H1 (cell line): ENCODE measurements at regions not wholly inside any gene's neighbourhood (a gene's known extent, or its start where the extent isn't known, plus 50 kb on each side); places are given as distances from the start of the nearest gene placed in this dataset.

Experiments used
- CTCF ChIA-PET: fragments of 300-600 bp; sonication (Branson Sonifier 250); formaldehyde crosslinking; loops from one replicate; lab custom pipeline; 2021; ENCODE audit not compliant: partially characterized antibody; lab: Charles Lee
- POLR2A ChIA-PET: fragments of 300-600 bp; sonication (Branson Sonifier 250); formaldehyde crosslinking; loops from one replicate; lab custom pipeline; 2021; ENCODE audit warnings: inconsistent platforms; ENCODE audit not compliant: partially characterized antibody; lab: Charles Lee
- DNase-seq, 2 experiments: peaks; one replicate each; pipeline versions ENCODE4 v3.0.0 to v3.0.0-alpha.2; 2010 to 2022; ENCODE audit warnings: low spot score in 2 of 2, low read depth in 1 of 2, mixed read lengths in 1 of 2
- FAIRE-seq: peaks from 2 replicates; lab custom pipeline; 2011; peaks lifted over from hg19 to GRCh38; lab: Jason Lieb, UNC
- H2AFZ ChIP-seq: 2 replicates; pipeline ENCODE4 v1.8.1; 2012; ENCODE audit warnings: low read length, inconsistent platforms
- H2AK5ac ChIP-seq: 2 replicates; pipeline ENCODE4 v1.6.1; 2013; ENCODE audit warnings: low read depth, low read length
- H2BK120ac ChIP-seq: replicated peaks from 2 replicates; pipeline ENCODE3; 2013; ENCODE audit warnings: low read depth, low read length, inconsistent platforms
- H2BK12ac ChIP-seq: 2 replicates; pipeline ENCODE4 v1.6.1; 2013; ENCODE audit warnings: low read depth, low read length
- H2BK15ac ChIP-seq: 2 replicates; pipeline ENCODE4 v1.6.1; 2013; ENCODE audit warnings: low read length
- H2BK20ac ChIP-seq: 2 replicates; pipeline ENCODE4 v1.6.1; 2013; ENCODE audit warnings: low read length
- H2BK5ac ChIP-seq: 2 replicates; pipeline ENCODE4 v1.6.1; 2013; ENCODE audit warnings: low read depth, low read length
- H3K14ac ChIP-seq: 2 replicates; pipeline ENCODE4 v1.6.1; 2013; ENCODE audit warnings: inconsistent platforms; ENCODE audit not compliant: insufficient read length
- H3K18ac ChIP-seq: 2 replicates; pipeline ENCODE4 v1.6.1; 2013; ENCODE audit warnings: low read length; ENCODE audit errors: extremely low read depth
- H3K23ac ChIP-seq: 2 replicates; pipeline ENCODE4 v1.6.1; 2013; ENCODE audit warnings: inconsistent platforms; ENCODE audit not compliant: insufficient read length
- H3K23me2 ChIP-seq: 2 replicates; pipeline ENCODE4 v1.6.1; 2013; ENCODE audit warnings: low read depth, low read length
- H3K27ac ChIP-seq: 2 replicates; pipeline ENCODE4 v1.6.1; 2011; ENCODE audit warnings: low read depth, low read length, inconsistent platforms
- H3K27me3 ChIP-seq, 4 experiments: replicated peaks in 1 of 4; 1 replicate in 1 of 4; 2 replicates in 3 of 4; pipeline versions ENCODE4 v1.6.1 to v1.8.1; 2011 to 2013; ENCODE audit warnings: low read length in 3 of 4, mild to moderate bottlenecking in 3 of 4, inconsistent platforms in 2 of 4, mixed read lengths in 2 of 4, moderate library complexity in 1 of 4; ENCODE audit not compliant: control insufficient read depth in 3 of 4, insufficient read depth in 3 of 4; ENCODE audit errors: extremely low read depth in 1 of 4
- H3K36me3 ChIP-seq, 4 experiments: 2 replicates each; pipeline versions ENCODE4 v1.6.1 to v1.8.1; 2011 to 2013; ENCODE audit warnings: mild to moderate bottlenecking in 4 of 4, low read length in 3 of 4, moderate library complexity in 2 of 4, control low read depth in 1 of 4, inconsistent platforms in 1 of 4; ENCODE audit not compliant: insufficient read depth in 4 of 4, control insufficient read depth in 2 of 4
- H3K4ac ChIP-seq: replicated peaks from 2 replicates; pipeline ENCODE3; 2013; ENCODE audit warnings: low read length, low read depth, mixed read lengths, inconsistent platforms; ENCODE audit not compliant: insufficient read length
- H3K4me1 ChIP-seq, 4 experiments: replicated peaks in 1 of 4; 1 replicate in 1 of 4; 2 replicates in 3 of 4; pipeline versions ENCODE4 v1.6.1 to v1.8.1; 2011 to 2013; ENCODE audit warnings: low read length in 3 of 4, inconsistent platforms in 2 of 4, mixed read lengths in 1 of 4; ENCODE audit not compliant: insufficient read depth in 4 of 4, control insufficient read depth in 3 of 4
- H3K4me2 ChIP-seq, 2 experiments: 2 replicates each; pipeline versions ENCODE4 v1.6.1 to v1.8.1; 2011 to 2013; ENCODE audit warnings: low read depth in 2 of 2, low read length in 2 of 2, control low read depth in 1 of 2, inconsistent platforms in 1 of 2, mild to moderate bottlenecking in 1 of 2; ENCODE audit not compliant: insufficient read depth in 1 of 2
- H3K4me3 ChIP-seq, 4 experiments: fragments of 200-600, 300-600 bp in 1 of 4; sonication (generic), shearing (Covaris generic), sonication (Bioruptor Twin) in 1 of 4; 2 replicates each; pipeline versions ENCODE4 v1.5.1 to v1.8.1; 2011 to 2016; ENCODE audit warnings: low read length in 4 of 4, low read depth in 3 of 4, control low read depth in 2 of 4, inconsistent platforms in 2 of 4, mild to moderate bottlenecking in 2 of 4, mixed read lengths in 1 of 4, moderate library complexity in 1 of 4; ENCODE audit not compliant: insufficient read depth in 2 of 4; ENCODE audit errors: extremely low read depth in 1 of 4
- H3K56ac ChIP-seq: replicated peaks from 2 replicates; pipeline ENCODE3; 2013; ENCODE audit warnings: low read depth, mild to moderate bottlenecking, mixed read lengths, low read length, inconsistent platforms; ENCODE audit not compliant: insufficient read length
- H3K79me1 ChIP-seq: 2 replicates; pipeline ENCODE4 v1.6.1; 2013; ENCODE audit warnings: low read depth, low read length, control low read depth
- H3K79me2 ChIP-seq, 2 experiments: 2 replicates each; pipeline versions ENCODE4 v1.6.1 to v1.8.1; 2012 to 2013; ENCODE audit warnings: low read length in 2 of 2, mild to moderate bottlenecking in 2 of 2, inconsistent platforms in 1 of 2; ENCODE audit not compliant: insufficient read depth in 2 of 2, control insufficient read depth in 1 of 2
- H3K9ac ChIP-seq, 4 experiments: replicated peaks in 1 of 4; 1 replicate in 1 of 4; 2 replicates in 3 of 4; pipeline versions ENCODE4 v1.6.1 to v1.8.1; 2011 to 2013; ENCODE audit warnings: low read depth in 3 of 4, low read length in 3 of 4, control low read depth in 2 of 4, mild to moderate bottlenecking in 2 of 4, moderate library complexity in 2 of 4, inconsistent platforms in 1 of 4; ENCODE audit errors: extremely low read depth in 1 of 4
- H3K9me3 ChIP-seq, 2 experiments: 2 replicates each; pipeline versions ENCODE4 v1.6.1 to v1.8.1; 2012 to 2013; ENCODE audit warnings: mild to moderate bottlenecking in 2 of 2, moderate library complexity in 2 of 2, control low read depth in 1 of 2, inconsistent platforms in 1 of 2, low read depth in 1 of 2, low read length in 1 of 2, mixed read lengths in 1 of 2; ENCODE audit not compliant: insufficient read depth in 2 of 2
- H4K20me1 ChIP-seq, 2 experiments: replicated peaks in 1 of 2; 2 replicates each; pipeline versions ENCODE3 to v1.8.1; 2011 to 2013; ENCODE audit warnings: inconsistent platforms in 2 of 2, low read length in 2 of 2, mild to moderate bottlenecking in 1 of 2; ENCODE audit not compliant: insufficient read depth in 2 of 2, control insufficient read depth in 1 of 2
- H4K5ac ChIP-seq: 2 replicates; pipeline ENCODE4 v1.6.1; 2013; ENCODE audit warnings: low read length, low read depth, mixed read lengths, inconsistent platforms; ENCODE audit not compliant: insufficient read length
- H4K8ac ChIP-seq: 2 replicates; pipeline ENCODE4 v1.8.0; 2013; ENCODE audit warnings: mild to moderate bottlenecking, moderate library complexity, low read length, inconsistent platforms; ENCODE audit not compliant: insufficient read depth; ENCODE audit errors: extremely low read depth
- H4K91ac ChIP-seq: replicated peaks from 2 replicates; pipeline ENCODE3; 2013; ENCODE audit warnings: low read length, mixed read lengths, inconsistent platforms; ENCODE audit not compliant: insufficient read length
- ASH2L ChIP-seq: fragments of 200-600, 300-600 bp; sonication (generic); IDR thresholded peaks from one replicate; pipeline ENCODE4 v1.7.1; 2017; ENCODE audit warnings: low read length
- CBX5 ChIP-seq: fragments of 300-800, 300-1000 bp; sonication (generic); IDR thresholded peaks from 2 replicates; pipeline ENCODE4 v1.7.1; 2016; ENCODE audit warnings: antibody characterized with exemption, low read length, low read depth
- CBX8 ChIP-seq: fragments of 300-800, 300-1000 bp; sonication (generic); IDR thresholded peaks from 2 replicates; pipeline ENCODE4 v1.7.1; 2016; ENCODE audit warnings: low read depth, low read length, borderline replicate concordance
- CTBP2 ChIP-seq: IDR thresholded peaks from 2 replicates; pipeline ENCODE4 v1.7.0; 2011; ENCODE audit warnings: borderline replicate concordance, mild to moderate bottlenecking, moderate library complexity, mixed read lengths, low read length; ENCODE audit not compliant: insufficient read depth, insufficient read length
- FOSL1 ChIP-seq: IDR thresholded peaks from 2 replicates; pipeline ENCODE4 v1.6.1; 2011; ENCODE audit warnings: mild to moderate bottlenecking, low read depth, low read length, moderate library complexity; ENCODE audit not compliant: insufficient read depth
- HDAC2 ChIP-seq, 2 experiments: fragments of 300-600 bp in 1 of 2; sonication (generic) in 1 of 2; IDR thresholded peaks; 2 replicates each; pipeline ENCODE4 v1.6.1; 2011 to 2012; ENCODE audit warnings: low read depth in 2 of 2, low read length in 2 of 2, mild to moderate bottlenecking in 2 of 2, moderate library complexity in 2 of 2, borderline replicate concordance in 1 of 2, inconsistent platforms in 1 of 2
- KDM5A ChIP-seq: fragments of 200-600 bp; IDR thresholded peaks from 2 replicates; pipeline ENCODE4 v1.7.1; 2012; ENCODE audit warnings: mild to moderate bottlenecking, low read length, inconsistent platforms, mixed read lengths
- MAFK ChIP-seq: IDR thresholded peaks from 2 replicates; pipeline ENCODE4 v1.6.1; 2012; ENCODE audit warnings: low read depth, mild to moderate bottlenecking, improper control_type of control experiment, low read length
- MAX ChIP-seq: IDR thresholded peaks from 2 replicates; pipeline ENCODE4 v1.6.1; 2012; ENCODE audit warnings: inconsistent platforms
- PHF8 ChIP-seq: fragments of 200-600 bp; sonication (generic); conservative IDR thresholded peaks from 2 replicates; pipeline ENCODE4 v1.7.1; 2012; ENCODE audit warnings: low read depth, mild to moderate bottlenecking, inconsistent platforms, low read length, moderate library complexity
- POLR2AphosphoS5 ChIP-seq: IDR thresholded peaks from 2 replicates; pipeline ENCODE4 v1.6.1; 2011; ENCODE audit warnings: low read depth, low read length
- POU5F1 ChIP-seq: IDR thresholded peaks from 2 replicates; pipeline ENCODE4 v1.6.1; 2011; ENCODE audit warnings: low read depth, mild to moderate bottlenecking, low read length, moderate library complexity
- RNF2 ChIP-seq: fragments of 200-900, 300-1000 bp; sonication (generic); IDR thresholded peaks from 2 replicates; pipeline ENCODE4 v1.7.1; 2016; ENCODE audit warnings: borderline replicate concordance, low read depth, mild to moderate bottlenecking, antibody characterized with exemption, low read length; ENCODE audit not compliant: poor library complexity, severe bottlenecking; ENCODE audit errors: missing control alignments
- SP4 ChIP-seq: IDR thresholded peaks from 2 replicates; pipeline ENCODE4 v1.6.1; 2012; ENCODE audit warnings: low read length, inconsistent platforms
- SRF ChIP-seq: IDR thresholded peaks from 2 replicates; pipeline ENCODE4 v1.6.1; 2011; ENCODE audit warnings: mild to moderate bottlenecking, low read depth, low read length, moderate library complexity
- ZNF274 ChIP-seq: IDR thresholded peaks from 2 replicates; pipeline ENCODE4 v1.7.0; 2012; ENCODE audit warnings: low read length, borderline replicate concordance; ENCODE audit errors: extremely low read depth

- H2BK12ac ChIP-seq, result no peak overlapping the region
- H3K56ac ChIP-seq, result no peak overlapping the region
- no peaks in the 10 kb centered on the region for H3K27me3 ChIP-seq
- no peak overlapping the region for H3K4me3 ChIP-seq
- H3K4me1 ChIP-seq, result no peaks in the 10 kb centered on the region; a peak in 1 of 7 replicates
- H2AFZ ChIP-seq, result no peak overlapping the region
- H2BK20ac ChIP-seq, result no peak overlapping the region
- H2AK5ac ChIP-seq, result no peak overlapping the region
- H3K27ac ChIP-seq, result no peak overlapping the region
- DNase-seq, result no peak
- no peak overlapping the region for H3K14ac ChIP-seq
- H3K23ac ChIP-seq, result no peak overlapping the region
- no peaks in the 10 kb centered on the region for H3K23me2 ChIP-seq
- ChIA-PET CTCF (no interaction called here), POLR2A (no interaction called here)
- H3K18ac ChIP-seq, result no peak overlapping the region
- H3K9me3 ChIP-seq, result no peaks in the 10 kb centered on the region; a peak in 1 of 4 replicates
- H3K9ac ChIP-seq, result no peak overlapping the region
- H3K79me2 ChIP-seq, result no peaks in the 10 kb centered on the region
- H3K79me1 ChIP-seq, result no peaks in the 10 kb centered on the region
- FAIRE-seq, result no peak
- H4K91ac ChIP-seq, result no peak overlapping the region
- no peak overlapping the region for H3K4ac ChIP-seq
- H3K4me2 ChIP-seq, result no peak overlapping the region
- H2BK15ac ChIP-seq, result no peak overlapping the region
- H3K36me3 ChIP-seq, result no peaks in the 10 kb centered on the region
- no peak overlapping the region for H4K5ac ChIP-seq
- H2BK5ac ChIP-seq, result no peak overlapping the region
- H4K8ac ChIP-seq, result no peak overlapping the region
- H2BK120ac ChIP-seq, result no peak overlapping the region
- H4K20me1 ChIP-seq, result no peaks in the 10 kb centered on the region
- TF ChIP-seq CBX5 (no peak), CBX8 (no peak), MAX (no peak), ZNF274 (no peak), POLR2AphosphoS5 (no peak), HDAC2 (IDR thresholded peaks at IDR 0.05; ENCODE audit: borderline replicate concordance in 1 of 2, low read depth in 2 of 2, low read length in 2 of 2) (no peak), KDM5A (no peak), ASH2L (no peak), SP4 (no peak), POU5F1 (no peak), CTBP2 (no peak), RNF2 (no peak), FOSL1 (no peak), PHF8 (no peak), MAFK (no peak), SRF (no peak)
Observed at GRCh38 chr3:156617781-156618180, 56.6 kb upstream of the TIPARP start.
